ENCODE measurements at regions not wholly inside any gene's neighbourhood (a gene's known extent, or its start where the extent isn't known, plus 50 kb on each side); places are given as distances from the start of the nearest gene placed in this dataset.
"Not testable (repeated sequence)": the region's sequence is repeated elsewhere in the genome, so short reads cannot be mapped to it uniquely, and the experiment has no call there.

DNA sequence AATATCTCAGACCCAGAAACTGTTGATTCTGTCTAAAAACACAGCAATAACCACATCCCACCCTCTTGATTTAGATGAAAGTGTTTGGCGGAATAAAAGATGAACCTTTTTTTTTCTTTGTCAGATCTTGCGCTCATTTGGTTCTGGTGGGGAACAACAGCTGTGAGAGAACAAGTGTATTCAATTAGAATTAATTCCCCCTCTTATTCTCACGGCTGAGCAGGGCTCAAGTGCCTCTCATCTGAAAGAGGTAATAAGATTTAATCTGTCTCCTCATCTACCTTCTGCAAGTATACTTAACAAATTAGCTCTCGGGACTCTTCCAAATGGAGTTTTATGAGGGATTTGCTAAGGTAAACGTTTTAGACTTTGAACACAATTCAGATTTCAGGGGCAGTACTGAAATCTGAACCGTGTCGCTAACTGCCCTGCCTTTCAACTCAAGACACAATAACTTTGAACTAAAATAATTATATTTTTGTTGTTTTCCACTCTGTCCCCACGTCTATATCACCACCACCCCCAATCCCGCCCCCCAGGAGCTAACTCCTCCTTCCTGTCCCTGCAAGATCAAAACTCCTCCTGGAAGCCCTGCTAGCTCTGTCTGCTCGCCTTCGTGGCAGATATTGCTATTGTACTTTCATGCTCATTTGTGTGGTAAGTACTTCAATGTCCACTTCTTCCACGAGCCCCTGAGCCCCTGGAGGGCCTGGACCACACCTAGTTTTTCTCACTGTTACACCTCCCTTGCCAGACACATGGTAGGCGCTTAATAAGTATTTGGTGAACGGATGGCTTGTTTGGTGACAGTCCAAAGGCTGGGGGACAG is 54.2 kb upstream of the ROPN1B start:
- TF ChIP-seq, protein P1, sequence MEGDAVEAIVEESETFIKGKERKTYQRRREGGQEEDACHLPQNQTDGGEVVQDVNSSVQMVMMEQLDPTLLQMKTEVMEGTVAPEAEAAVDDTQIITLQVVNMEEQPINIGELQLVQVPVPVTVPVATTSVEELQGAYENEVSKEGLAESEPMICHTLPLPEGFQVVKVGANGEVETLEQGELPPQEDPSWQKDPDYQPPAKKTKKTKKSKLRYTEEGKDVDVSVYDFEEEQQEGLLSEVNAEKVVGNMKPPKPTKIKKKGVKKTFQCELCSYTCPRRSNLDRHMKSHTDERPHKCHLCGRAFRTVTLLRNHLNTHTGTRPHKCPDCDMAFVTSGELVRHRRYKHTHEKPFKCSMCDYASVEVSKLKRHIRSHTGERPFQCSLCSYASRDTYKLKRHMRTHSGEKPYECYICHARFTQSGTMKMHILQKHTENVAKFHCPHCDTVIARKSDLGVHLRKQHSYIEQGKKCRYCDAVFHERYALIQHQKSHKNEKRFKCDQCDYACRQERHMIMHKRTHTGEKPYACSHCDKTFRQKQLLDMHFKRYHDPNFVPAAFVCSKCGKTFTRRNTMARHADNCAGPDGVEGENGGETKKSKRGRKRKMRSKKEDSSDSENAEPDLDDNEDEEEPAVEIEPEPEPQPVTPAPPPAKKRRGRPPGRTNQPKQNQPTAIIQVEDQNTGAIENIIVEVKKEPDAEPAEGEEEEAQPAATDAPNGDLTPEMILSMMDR (conservative IDR thresholded peaks at IDR 0.05; ENCODE audit: low read length), result not testable (repeated sequence)
- TF ChIP-seq EZH2phosphoT487 (IDR thresholded peaks at IDR 0.05; ENCODE audit: borderline replicate concordance, low read depth, low read length), result not testable (repeated sequence)
